Trophoblast cell (in vitro differentiated cells and primary cell): ENCODE measurements at regions not wholly inside any gene's neighbourhood (a gene's known extent, or its start where the extent isn't known, plus 50 kb on each side); places are given as distances from the start of the nearest gene placed in this dataset.

Experiments used
- DNase-seq, 2 donors: peaks; one replicate each; pipeline ENCODE4 v3.0.0-alpha.2; 2016
- H2AFZ ChIP-seq: 2 replicates; pipeline ENCODE4 v1.6.1; 2013; ENCODE audit warnings: low read length, moderate library complexity, mild to moderate bottlenecking; ENCODE audit not compliant: insufficient read depth, poor library complexity
- H2AK5ac ChIP-seq: 2 replicates; pipeline ENCODE4 v1.6.1; 2013; ENCODE audit warnings: mild to moderate bottlenecking, low read length
- H2BK120ac ChIP-seq: 2 replicates; pipeline ENCODE4 v1.6.1; 2013; ENCODE audit warnings: low read length, mild to moderate bottlenecking, moderate library complexity; ENCODE audit not compliant: insufficient read depth, poor library complexity
- H2BK12ac ChIP-seq: 2 replicates; pipeline ENCODE4 v1.6.1; 2013; ENCODE audit warnings: mild to moderate bottlenecking, low read length, moderate library complexity
- H2BK5ac ChIP-seq: 2 replicates; pipeline ENCODE4 v1.6.1; 2013; ENCODE audit warnings: low read length, low read depth, moderate library complexity, mild to moderate bottlenecking; ENCODE audit not compliant: poor library complexity
- H3K14ac ChIP-seq: 2 replicates; pipeline ENCODE4 v1.6.1; 2013; ENCODE audit warnings: mild to moderate bottlenecking, low read length
- H3K18ac ChIP-seq: 2 replicates; pipeline ENCODE4 v1.6.1; 2013; ENCODE audit warnings: mild to moderate bottlenecking, low read length
- H3K23ac ChIP-seq: 2 replicates; pipeline ENCODE4 v1.6.1; 2013; ENCODE audit warnings: low read length
- H3K27ac ChIP-seq: 2 replicates; pipeline ENCODE4 v1.5.1; 2013; ENCODE audit warnings: low read depth, mild to moderate bottlenecking, inconsistent platforms, low read length, moderate library complexity
- H3K27me3 ChIP-seq: 2 replicates; pipeline ENCODE4 v1.6.1; 2013; ENCODE audit warnings: inconsistent platforms, mild to moderate bottlenecking, low read length, moderate library complexity; ENCODE audit not compliant: insufficient read depth
- H3K36me3 ChIP-seq, 2 experiments: 1 replicate in 1 of 2; 2 replicates in 1 of 2; pipeline ENCODE4 v1.6.1; 2013; ENCODE audit warnings: low read length in 2 of 2, mild to moderate bottlenecking in 2 of 2, moderate library complexity in 1 of 2; ENCODE audit not compliant: insufficient read depth in 2 of 2, control insufficient read depth in 1 of 2
- H3K4ac ChIP-seq: 2 replicates; pipeline ENCODE4 v1.6.1; 2013; ENCODE audit warnings: low read depth, mild to moderate bottlenecking, low read length, moderate library complexity
- H3K4me1 ChIP-seq, 2 experiments: 1 replicate in 1 of 2; 2 replicates in 1 of 2; pipeline ENCODE4 v1.6.1; 2013; ENCODE audit warnings: low read length in 2 of 2, mild to moderate bottlenecking in 2 of 2, moderate library complexity in 1 of 2; ENCODE audit not compliant: insufficient read depth in 2 of 2, control insufficient read depth in 1 of 2
- H3K4me2 ChIP-seq: 2 replicates; pipeline ENCODE4 v1.6.1; 2013; ENCODE audit warnings: inconsistent platforms, mild to moderate bottlenecking, low read length, moderate library complexity
- H3K4me3 ChIP-seq: 2 replicates; pipeline ENCODE4 v1.5.1; 2013; ENCODE audit warnings: mild to moderate bottlenecking, low read depth, low read length, inconsistent platforms
- H3K79me1 ChIP-seq: one replicate; pipeline ENCODE4 v1.6.1; 2013; ENCODE audit warnings: low read length
- H3K79me2 ChIP-seq: 2 replicates; pipeline ENCODE4 v1.6.1; 2013; ENCODE audit warnings: low read length, mild to moderate bottlenecking; ENCODE audit not compliant: control insufficient read depth, insufficient read depth, poor library complexity
- H3K9ac ChIP-seq: 2 replicates; pipeline ENCODE4 v1.6.1; 2013; ENCODE audit warnings: mild to moderate bottlenecking, low read length
- H3K9me3 ChIP-seq: 2 replicates; pipeline ENCODE4 v1.6.1; 2013; ENCODE audit warnings: low read depth, mild to moderate bottlenecking, control low read depth, inconsistent platforms, low read length; ENCODE audit not compliant: insufficient read depth
- H4K12ac ChIP-seq: 2 replicates; pipeline ENCODE4 v1.6.1; 2013; ENCODE audit warnings: low read depth, mild to moderate bottlenecking, low read length, moderate library complexity
- H4K8ac ChIP-seq: 2 replicates; pipeline ENCODE4 v1.6.1; 2013; ENCODE audit warnings: low read depth, mild to moderate bottlenecking, low read length, moderate library complexity
- H4K91ac ChIP-seq: one replicate; pipeline ENCODE4 v1.6.1; 2013; ENCODE audit warnings: low read depth, mild to moderate bottlenecking, low read length, moderate library complexity
- WGBS: extraction: QIAGEN DNeasy Blood & Tissue Kit; methylation state at CpG from one replicate; pipeline ENCODE4 v1.1.7; 2013; ENCODE audit warnings: missing lambda C conversion rate; ENCODE audit not compliant: insufficient read length, insufficient coverage; ENCODE audit errors: extremely low coverage; 5-methylcytosine and 5-hydroxymethylcytosine counted together

DNA sequence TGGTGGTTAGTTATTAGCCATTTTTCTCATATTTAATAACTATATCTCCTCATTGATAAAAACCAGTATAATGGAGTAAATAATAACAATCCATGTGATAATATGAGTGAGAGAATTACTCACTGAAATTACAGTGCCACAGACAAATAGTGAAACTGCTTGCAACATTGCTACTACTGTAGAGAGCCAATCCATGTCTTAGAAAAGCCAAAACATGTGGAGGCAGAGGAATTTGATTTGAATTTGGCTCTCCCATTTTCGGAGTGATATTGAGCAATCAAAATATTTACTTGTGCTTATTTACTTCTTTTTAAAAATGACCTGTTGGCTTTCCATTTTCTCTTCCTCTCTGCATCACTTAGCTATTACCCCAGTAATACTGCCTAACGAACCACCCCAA lies 288.3 kb upstream of the TCF4 start:
- no peak overlapping the region for H2BK120ac ChIP-seq
- no peaks in the 10 kb centered on the region for H3K27me3 ChIP-seq
- WGBS, result no CpG with 5 or more reads among the region's 2 CpGs
- no peak overlapping the region for H4K12ac ChIP-seq
- DNase-seq, result no peak
- no peaks in the 10 kb centered on the region for H3K79me1 ChIP-seq
- H3K18ac ChIP-seq, result no peak overlapping the region
- H3K23ac ChIP-seq, result no peak overlapping the region
- H3K4me1 ChIP-seq, result peaks cover 0 to 4% of the 10 kb centered on the region in 2 experiments
- no peak overlapping the region for H2BK12ac ChIP-seq
- H3K4ac ChIP-seq, result no peak overlapping the region
- no peak overlapping the region for H3K4me3 ChIP-seq
- no peak overlapping the region for H2AK5ac ChIP-seq
- no peak overlapping the region for H2AFZ ChIP-seq
- H3K27ac ChIP-seq, result no peak overlapping the region
- no peak overlapping the region for H3K4me2 ChIP-seq
- no peak overlapping the region for H4K91ac ChIP-seq
- no peaks in the 10 kb centered on the region for H3K79me2 ChIP-seq
- H3K36me3 ChIP-seq, result no peaks in the 10 kb centered on the region
- no peak overlapping the region for H3K14ac ChIP-seq
- H4K8ac ChIP-seq, result no peak overlapping the region
- no peak overlapping the region for H2BK5ac ChIP-seq
- H3K9me3 ChIP-seq, result no peaks in the 10 kb centered on the region
- no peak overlapping the region for H3K9ac ChIP-seq

DNA sequence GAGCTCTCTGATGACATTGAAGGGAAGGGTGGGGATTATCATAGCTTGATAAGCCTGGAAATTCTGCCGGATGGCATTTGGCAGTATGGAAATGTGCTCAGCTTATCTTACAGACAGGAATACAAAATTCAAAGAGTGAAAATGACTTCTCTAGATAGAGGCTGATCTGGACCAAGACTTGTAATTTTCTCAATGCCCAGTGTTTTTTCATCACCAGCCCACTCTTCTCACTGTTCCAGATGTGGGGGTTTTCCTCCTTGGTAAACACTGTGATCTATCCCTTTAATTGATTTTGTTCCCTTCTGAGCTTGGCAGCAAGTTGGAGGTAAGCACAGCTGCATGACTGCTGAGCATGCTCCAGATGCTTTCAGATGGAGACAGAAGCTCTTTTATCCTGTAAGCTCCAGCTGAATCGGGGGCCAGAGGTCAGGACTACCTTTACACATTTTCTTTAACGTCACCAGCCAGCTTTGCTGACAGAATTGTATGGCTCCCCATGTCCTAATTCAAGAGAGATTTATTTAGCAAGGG lies 287.4 kb upstream of the TCF4 start:
- no peaks in the 10 kb centered on the region for H3K27me3 ChIP-seq
- no peaks in the 10 kb centered on the region for H3K79me1 ChIP-seq
- no peak overlapping the region for H4K8ac ChIP-seq
- H3K18ac ChIP-seq, result no peak overlapping the region
- no peak overlapping the region for H4K91ac ChIP-seq
- no peak overlapping the region for H2AFZ ChIP-seq
- H3K79me2 ChIP-seq, result no peaks in the 10 kb centered on the region
- no peak overlapping the region for H2BK5ac ChIP-seq
- no peak for DNase-seq
- peaks cover 0 to 2% of the 10 kb centered on the region in 2 experiments for H3K4me1 ChIP-seq
- H2BK120ac ChIP-seq, result no peak overlapping the region
- H3K27ac ChIP-seq, result no peak overlapping the region
- no peak overlapping the region for H3K14ac ChIP-seq
- H2BK12ac ChIP-seq, result no peak overlapping the region
- H3K4ac ChIP-seq, result no peak overlapping the region
- no peaks in the 10 kb centered on the region for H3K9me3 ChIP-seq
- H3K4me2 ChIP-seq, result no peak overlapping the region
- no CpG with 5 or more reads among the region's 3 CpGs for WGBS
- H3K36me3 ChIP-seq, result no peaks in the 10 kb centered on the region
- no peak overlapping the region for H3K23ac ChIP-seq
- H3K9ac ChIP-seq, result no peak overlapping the region
- H2AK5ac ChIP-seq, result no peak overlapping the region
- no peak overlapping the region for H4K12ac ChIP-seq
- H3K4me3 ChIP-seq, result no peak overlapping the region

DNA sequence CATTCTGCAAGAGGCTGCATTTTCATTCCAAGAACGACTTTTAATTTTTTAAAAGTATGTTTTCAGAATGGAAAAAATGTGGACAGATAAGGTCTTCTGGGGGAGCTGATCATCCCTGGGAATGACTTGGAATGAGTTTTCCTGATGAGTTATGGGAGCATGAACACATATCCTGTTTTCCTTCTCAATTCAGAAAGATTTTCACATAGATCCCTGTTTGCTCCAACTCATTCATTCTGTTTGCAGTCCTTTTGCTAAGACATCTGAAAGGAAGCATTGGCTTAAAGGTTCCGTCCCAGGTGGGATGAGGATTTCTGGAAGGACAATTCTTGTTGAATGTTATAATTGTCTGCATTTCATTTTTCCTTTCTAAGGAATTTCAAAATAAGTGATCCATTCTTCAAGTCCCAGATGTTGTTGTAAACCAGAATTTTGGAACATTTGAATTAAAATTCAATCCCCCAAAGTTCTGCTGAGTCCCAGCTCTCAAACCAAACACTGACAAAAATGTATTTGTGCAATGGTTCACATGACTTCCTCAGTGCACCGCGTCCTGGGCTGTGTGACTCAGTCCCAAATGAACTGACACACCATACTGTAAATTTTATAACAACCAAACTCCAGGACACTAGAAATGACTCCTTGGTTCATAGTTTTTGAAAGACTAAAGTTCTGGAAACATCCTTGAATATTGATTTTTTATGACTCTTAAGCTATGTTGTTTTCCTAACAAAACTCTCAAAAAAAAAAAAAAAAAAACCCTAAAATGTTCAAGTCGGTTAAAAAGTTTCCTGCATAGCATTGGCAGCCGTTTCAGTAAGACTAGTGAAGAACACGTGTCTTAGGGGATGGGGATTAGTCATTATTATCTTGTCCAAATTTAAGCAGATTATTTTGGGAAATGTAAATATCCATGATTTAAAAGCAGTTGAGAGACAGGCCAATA lies 281.8 kb upstream of the TCF4 start:
- H3K18ac ChIP-seq, result no peak overlapping the region
- H2AFZ ChIP-seq, result no peak overlapping the region
- no peaks in the 10 kb centered on the region for H3K27me3 ChIP-seq
- H3K9ac ChIP-seq, result no peak overlapping the region
- H3K4me1 ChIP-seq, result no peaks in the 10 kb centered on the region
- H3K4ac ChIP-seq, result no peak overlapping the region
- no peak overlapping the region for H4K8ac ChIP-seq
- no peak overlapping the region for H2AK5ac ChIP-seq
- H3K36me3 ChIP-seq, result no peaks in the 10 kb centered on the region
- H3K27ac ChIP-seq, result no peak overlapping the region
- no CpG with 5 or more reads among the region's 7 CpGs for WGBS
- no peak overlapping the region for H3K4me2 ChIP-seq
- H4K12ac ChIP-seq, result no peak overlapping the region
- H3K14ac ChIP-seq, result no peak overlapping the region
- no peak overlapping the region for H2BK5ac ChIP-seq
- no peak overlapping the region for H3K23ac ChIP-seq
- no peaks in the 10 kb centered on the region for H3K79me2 ChIP-seq
- no peak overlapping the region for H2BK120ac ChIP-seq
- no peak overlapping the region for H3K4me3 ChIP-seq
- H4K91ac ChIP-seq, result no peak overlapping the region
- no peaks in the 10 kb centered on the region for H3K79me1 ChIP-seq
- no peaks in the 10 kb centered on the region for H3K9me3 ChIP-seq
- DNase-seq, result peak in 1 of 2 donors; percentile 12
- H2BK12ac ChIP-seq, result no peak overlapping the region

DNA sequence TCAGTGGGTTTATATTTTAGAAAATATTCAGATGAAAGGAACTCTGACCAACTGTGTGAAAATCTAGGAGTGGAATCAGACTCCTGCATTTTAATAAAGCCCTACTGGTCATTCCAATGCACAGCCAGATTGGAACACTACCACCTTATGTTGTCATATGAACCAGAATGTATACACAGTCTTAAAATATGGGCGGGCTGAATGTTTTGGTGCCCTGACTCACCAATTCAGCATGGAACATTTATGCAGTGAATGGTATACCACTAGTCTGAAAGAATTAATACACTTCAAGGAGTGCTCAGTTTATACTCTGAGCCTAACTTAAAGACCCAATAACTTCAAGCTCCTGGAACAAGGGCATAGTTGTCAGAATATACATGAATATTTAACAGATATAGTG lies 280.9 kb upstream of the TCF4 start:
- no peak overlapping the region for H3K9ac ChIP-seq
- H4K8ac ChIP-seq, result no peak overlapping the region
- no peaks in the 10 kb centered on the region for H3K9me3 ChIP-seq
- no peak overlapping the region for H2BK12ac ChIP-seq
- H3K14ac ChIP-seq, result no peak overlapping the region
- no peak overlapping the region for H3K23ac ChIP-seq
- H4K12ac ChIP-seq, result no peak overlapping the region
- H3K4me2 ChIP-seq, result no peak overlapping the region
- peak; percentile 4 to 51 for DNase-seq
- H3K36me3 ChIP-seq, result no peaks in the 10 kb centered on the region
- H2AK5ac ChIP-seq, result no peak overlapping the region
- H2BK5ac ChIP-seq, result no peak overlapping the region
- H2AFZ ChIP-seq, result no peak overlapping the region
- WGBS, result no CpG with 5 or more reads among the region's 1 CpG
- H3K4ac ChIP-seq, result no peak overlapping the region
- H2BK120ac ChIP-seq, result no peak overlapping the region
- H3K4me1 ChIP-seq, result no peaks in the 10 kb centered on the region
- H4K91ac ChIP-seq, result no peak overlapping the region
- H3K79me1 ChIP-seq, result no peaks in the 10 kb centered on the region
- H3K79me2 ChIP-seq, result no peaks in the 10 kb centered on the region
- H3K27me3 ChIP-seq, result no peaks in the 10 kb centered on the region
- H3K27ac ChIP-seq, result no peak overlapping the region
- H3K4me3 ChIP-seq, result no peak overlapping the region
- H3K18ac ChIP-seq, result no peak overlapping the region
